Thoracic aorta (tissue), 2 donors: ENCODE measurements at regions not wholly inside any gene's neighbourhood (a gene's known extent, or its start where the extent isn't known, plus 50 kb on each side); places are given as distances from the start of the nearest gene placed in this dataset.
"Not testable (repeated sequence)": the region's sequence is repeated elsewhere in the genome, so short reads cannot be mapped to it uniquely, and the experiment has no call there.

Experiments used
- ATAC-seq: fragments of 150-250 bp; one replicate; pipeline ENCODE4 v1.8.0; 2017; ENCODE audit warnings: low read depth; ENCODE audit not compliant: insufficient number of reproducible peaks, low FRiP score
- DNase-seq: peaks from one replicate; pipeline ENCODE4 v3.0.0-alpha.2; 2020; ENCODE audit warnings: low spot score
- H3K27ac ChIP-seq, 2 donors: fragments of 200-600 bp; sonication (generic); 1 replicate in 1 of 2; 2 replicates in 1 of 2; pipeline ENCODE4 v1.5.1; 2016; ENCODE audit warnings: mild to moderate bottlenecking in 2 of 2, moderate library complexity in 2 of 2
- H3K27me3 ChIP-seq: fragments of 200-600 bp; sonication (generic); replicated peaks from 2 replicates; pipeline ENCODE4 v1.6.0; 2016; ENCODE audit warnings: mild to moderate bottlenecking; ENCODE audit not compliant: insufficient read depth
- H3K36me3 ChIP-seq: fragments of 200-600 bp; sonication (generic); one replicate; pipeline ENCODE4 v1.5.1; 2016
- H3K4me1 ChIP-seq, 2 donors: fragments of 200-600 bp; sonication (generic); 1 replicate in 1 of 2; 2 replicates in 1 of 2; pipeline versions ENCODE4 v1.5.1 to v1.6.0; 2016; ENCODE audit warnings: low read depth in 2 of 2, mild to moderate bottlenecking in 1 of 2; ENCODE audit not compliant: control insufficient read depth in 1 of 2
- H3K4me3 ChIP-seq: fragments of 200-600 bp; sonication (generic); 2 replicates; pipeline ENCODE4 v1.5.1; 2016; ENCODE audit warnings: mild to moderate bottlenecking
- H3K9me3 ChIP-seq: fragments of 200-600 bp; sonication (generic); 2 replicates; pipeline ENCODE4 v1.5.1; 2016
- CTCF ChIP-seq: fragments of 200-600 bp; sonication (generic); IDR thresholded peaks from one replicate; pipeline ENCODE4 v1.5.1; 2019; ENCODE audit warnings: antibody characterized with exemption

GRCh38 chr1:120954736-120955135 lies 65.2 kb downstream of the PPIAL4A start:
- no peak for ATAC-seq
- no peaks in the 10 kb centered on the region for H3K9me3 ChIP-seq
- H3K36me3 ChIP-seq: no peaks in the 10 kb centered on the region
- H3K4me3 ChIP-seq: no peak overlapping the region
- no peak overlapping the region for H3K27ac ChIP-seq
- H3K4me1 ChIP-seq: no peaks in the 10 kb centered on the region
- H3K27me3 ChIP-seq: no peaks in the 10 kb centered on the region
- no peak for DNase-seq
- no peak for TF ChIP-seq CTCF

DNA sequence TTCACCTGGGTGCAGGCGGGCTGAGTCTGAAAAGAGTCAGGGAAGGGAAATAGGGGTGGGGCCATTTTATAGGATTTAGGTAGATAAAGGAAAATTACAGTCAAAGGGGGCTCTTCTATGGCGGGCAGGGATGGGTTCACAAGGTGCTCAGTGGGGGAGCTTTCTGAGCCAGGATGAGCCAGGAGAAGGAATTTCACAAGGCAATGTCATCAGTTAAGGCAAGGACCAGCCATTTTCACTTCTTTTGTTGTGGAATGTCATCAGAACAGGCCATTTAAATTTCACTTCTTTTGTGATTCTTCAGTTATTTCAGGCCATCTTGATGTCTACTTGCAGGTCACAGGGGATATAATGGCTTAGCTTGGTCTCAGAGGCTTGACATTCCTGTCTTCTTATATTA lies 66.4 kb downstream of the PPIAL4A start:
- ATAC-seq, DNase-seq, H3K27ac ChIP-seq, H3K36me3 ChIP-seq, H3K27me3 ChIP-seq, H3K9me3 ChIP-seq, H3K4me1 ChIP-seq, H3K4me3 ChIP-seq: not testable (repeated sequence)

DNA sequence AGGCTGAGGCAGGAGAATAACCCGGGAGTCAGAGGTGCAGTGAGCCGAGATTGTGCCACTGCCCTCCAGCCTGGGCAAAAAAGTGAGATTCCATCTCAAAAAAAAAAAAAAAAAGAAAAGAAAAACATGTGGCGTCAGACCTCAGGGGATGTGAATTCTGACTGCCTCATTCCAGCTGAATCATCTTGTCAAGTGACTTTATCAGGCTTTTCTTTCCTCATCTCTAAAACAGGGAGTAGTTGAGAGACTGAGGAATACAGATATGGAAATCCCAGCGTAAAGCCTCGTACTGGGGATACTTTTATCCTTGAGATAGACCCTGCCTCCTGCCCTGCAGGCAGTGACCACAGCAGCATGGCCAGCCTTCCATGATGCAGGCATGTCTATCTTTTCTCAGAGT lies 76.4 kb downstream of the PPIAL4A start:
- not testable (repeated sequence) for H3K36me3 ChIP-seq, H3K9me3 ChIP-seq, DNase-seq, H3K4me3 ChIP-seq, ATAC-seq, H3K27me3 ChIP-seq, H3K4me1 ChIP-seq, H3K27ac ChIP-seq

- H3K4me1 ChIP-seq, H3K9me3 ChIP-seq, H3K4me3 ChIP-seq, H3K36me3 ChIP-seq, ATAC-seq, H3K27me3 ChIP-seq, H3K27ac ChIP-seq, DNase-seq: not testable (repeated sequence)
Measured at GRCh38 chr1:120972863-120973262, 83.3 kb downstream of the PPIAL4A start.

DNA sequence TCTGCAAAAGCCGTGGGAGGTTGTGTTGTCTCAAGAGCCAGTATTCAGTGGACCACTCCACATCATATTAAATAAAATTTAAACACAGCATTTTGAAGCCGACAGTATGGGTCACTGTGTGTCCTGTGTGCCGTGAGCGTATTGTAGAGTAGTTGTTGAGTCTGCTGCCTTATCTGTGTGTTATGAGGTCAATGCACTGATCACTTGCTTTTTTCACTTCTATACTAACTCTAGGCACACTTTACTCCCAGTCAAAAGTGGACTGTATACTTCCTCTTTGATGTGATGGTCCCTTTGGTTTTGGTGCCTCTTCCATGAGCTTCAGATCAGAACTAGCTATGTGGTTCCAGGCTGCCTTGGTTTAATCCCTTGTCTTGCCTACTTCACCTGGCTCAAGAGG lies 84.3 kb downstream of the PPIAL4A start:
- not testable (repeated sequence) for ATAC-seq, DNase-seq, H3K27ac ChIP-seq, H3K4me3 ChIP-seq, H3K27me3 ChIP-seq, H3K4me1 ChIP-seq, H3K9me3 ChIP-seq, H3K36me3 ChIP-seq

- H3K27me3 ChIP-seq, DNase-seq, H3K4me3 ChIP-seq, H3K36me3 ChIP-seq, H3K9me3 ChIP-seq, H3K4me1 ChIP-seq, H3K27ac ChIP-seq, ATAC-seq: not testable (repeated sequence)
Measured at GRCh38 chr1:120977279-120977678, 87.7 kb downstream of the PPIAL4A start.

DNA sequence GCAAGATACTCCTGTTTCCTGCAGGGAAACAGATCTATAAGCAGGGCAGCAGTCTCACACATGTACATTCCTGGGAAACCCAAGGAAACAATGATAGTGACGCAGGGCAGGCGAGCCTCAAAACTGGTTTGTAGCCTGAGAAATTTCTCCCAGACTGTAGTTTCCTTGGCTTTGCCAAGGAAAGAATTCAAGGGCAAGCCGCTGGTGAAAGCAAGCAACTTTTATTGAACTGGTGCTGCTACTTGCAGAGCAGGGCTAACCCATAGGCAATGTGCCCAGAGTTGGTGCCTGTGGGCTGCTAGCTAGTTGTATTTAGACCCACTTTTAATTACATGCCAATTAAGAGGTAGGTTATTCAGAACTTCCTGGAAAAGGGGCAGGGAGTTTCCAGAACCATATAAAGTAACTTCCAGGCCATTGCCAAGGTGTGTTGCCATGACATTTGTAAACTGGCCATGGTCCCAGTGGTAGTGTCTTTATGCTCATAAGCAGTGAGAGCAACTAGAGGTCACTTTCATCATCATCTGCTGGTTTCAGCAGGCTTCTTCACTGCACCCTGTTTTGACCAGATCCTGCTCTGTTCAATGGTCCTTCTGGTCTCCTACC lies 92.0 kb downstream of the PPIAL4A start:
- H3K27me3 ChIP-seq, DNase-seq, H3K4me1 ChIP-seq, H3K36me3 ChIP-seq, ATAC-seq, H3K27ac ChIP-seq, H3K9me3 ChIP-seq, H3K4me3 ChIP-seq: not testable (repeated sequence)

- H3K27me3 ChIP-seq, ATAC-seq, H3K36me3 ChIP-seq, H3K9me3 ChIP-seq, H3K27ac ChIP-seq, DNase-seq, H3K4me3 ChIP-seq, H3K4me1 ChIP-seq: not testable (repeated sequence)
Measured at GRCh38 chr1:120994614-120995013, 105.0 kb downstream of the PPIAL4A start.

- not testable (repeated sequence) for H3K4me1 ChIP-seq, H3K27ac ChIP-seq, H3K27me3 ChIP-seq, H3K9me3 ChIP-seq, H3K4me3 ChIP-seq, ATAC-seq, H3K36me3 ChIP-seq, DNase-seq
Measured at GRCh38 chr1:120995025-120995424, 105.5 kb downstream of the PPIAL4A start.

DNA sequence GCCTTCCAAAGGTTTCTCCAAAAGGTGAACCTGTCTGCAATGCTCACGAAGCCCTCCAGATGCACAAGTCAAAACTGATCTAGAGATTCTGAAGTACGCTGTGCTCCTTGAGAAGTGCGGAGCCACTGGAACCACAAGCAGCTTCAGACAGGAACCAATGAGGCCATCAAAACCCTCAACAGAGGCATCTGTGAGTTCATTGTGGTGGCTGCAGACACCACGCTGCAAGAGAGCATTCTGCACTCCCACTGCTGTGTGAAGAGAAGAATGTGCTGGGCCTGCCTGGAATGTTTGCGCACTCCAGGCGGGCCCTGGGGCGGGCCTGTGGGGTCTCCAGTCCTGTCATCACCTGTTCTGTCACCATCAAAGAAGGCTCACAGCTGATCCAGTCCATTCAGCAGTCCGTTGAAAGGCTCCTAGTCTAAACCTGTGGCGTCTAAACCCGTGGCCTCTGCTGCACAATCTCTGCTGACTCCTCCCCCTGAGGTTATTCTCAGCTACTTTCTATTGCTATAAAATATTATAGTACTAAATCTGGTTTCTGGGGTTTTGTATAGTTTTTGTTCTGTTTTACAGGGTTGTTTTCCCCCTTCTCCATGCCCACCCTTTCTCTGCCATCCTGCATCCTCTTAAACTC lies 111.6 kb downstream of the PPIAL4A start:
- H3K36me3 ChIP-seq, DNase-seq, H3K9me3 ChIP-seq, H3K27me3 ChIP-seq, H3K4me3 ChIP-seq, ATAC-seq, H3K27ac ChIP-seq, H3K4me1 ChIP-seq: not testable (repeated sequence)

DNA sequence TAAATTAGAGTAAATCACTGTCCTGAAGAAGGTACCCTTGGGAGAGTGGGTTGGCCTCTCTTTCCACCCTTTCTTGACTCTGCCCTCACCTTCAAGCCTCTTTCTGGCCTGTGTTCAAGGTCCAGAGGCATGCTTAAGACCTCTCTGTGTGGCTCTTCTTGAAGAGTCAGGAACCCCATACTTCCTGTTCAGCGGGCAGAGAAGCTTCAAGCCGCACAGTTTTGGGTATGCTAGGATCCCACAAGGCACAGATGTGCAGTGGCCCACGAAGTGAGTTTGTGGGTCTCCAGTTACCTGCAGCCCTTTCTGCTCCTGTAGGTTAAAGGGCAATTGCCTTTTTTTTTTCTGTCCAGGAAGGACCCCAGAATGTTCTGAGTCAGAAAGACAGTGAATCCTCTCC lies 113.7 kb downstream of the PPIAL4A start:
- not testable (repeated sequence) for H3K4me1 ChIP-seq, DNase-seq, H3K36me3 ChIP-seq, H3K27ac ChIP-seq, ATAC-seq, H3K4me3 ChIP-seq, H3K27me3 ChIP-seq, H3K9me3 ChIP-seq

- H3K27me3 ChIP-seq, DNase-seq, H3K9me3 ChIP-seq: not testable (repeated sequence)
Measured at GRCh38 chr1:121006826-121007225, 117.3 kb downstream of the PPIAL4A start.

More at GRCh38 chr1:121006826-121007225, 117.3 kb downstream of the PPIAL4A start:
- not testable (repeated sequence) for H3K4me3 ChIP-seq, H3K36me3 ChIP-seq, ATAC-seq, H3K27ac ChIP-seq
- H3K4me1 ChIP-seq: peaks cover 0 to 11% of the 10 kb centered on the region in 2 donors
